ENCODE measurements at regions not wholly inside any gene's neighbourhood (a gene's known extent, or its start where the extent isn't known, plus 50 kb on each side); places are given as distances from the start of the nearest gene placed in this dataset.

DNA sequence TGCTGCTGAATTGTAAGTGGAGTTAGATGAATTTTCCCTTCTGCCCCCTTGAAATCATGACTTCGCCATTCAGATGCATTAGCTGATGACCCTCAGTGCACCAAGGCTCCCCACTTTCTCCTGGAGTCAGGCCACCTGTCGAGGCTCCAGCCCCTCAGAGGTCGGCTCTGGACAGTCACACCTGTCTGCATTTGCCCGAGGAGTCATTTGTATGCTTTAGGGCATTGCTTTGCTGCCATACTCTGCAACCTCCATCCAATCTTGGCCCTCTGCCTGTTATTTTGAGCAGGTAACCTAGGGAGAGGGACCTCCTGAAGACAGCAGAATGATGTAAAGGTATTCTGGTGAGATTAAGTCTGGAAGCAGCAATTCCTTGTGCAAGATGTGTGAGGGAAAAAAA lies 144.8 kb downstream of the MACROH2A1 start:
- Histone ChIP-seq H3K36me3 (ENCODE audit: control insufficient read depth in 4 of 4, insufficient read depth in 3 of 4, low read depth in 1 of 4, low read length in 3 of 4) (no peaks in the 10 kb centered on the region), H3K9me3 (ENCODE audit: control insufficient read depth in 4 of 4, low read length in 3 of 4) (no peaks in the 10 kb centered on the region), H3K27me3 (ENCODE audit: control insufficient read depth in 4 of 4, insufficient read depth in 4 of 4, low read length in 3 of 4) (no peaks in the 10 kb centered on the region), H3K27ac (ENCODE audit: low read depth in 1 of 2, low read length in 2 of 2) (no peak overlapping the region), H3K4me1 (ENCODE audit: control insufficient read depth in 4 of 4, insufficient read depth in 4 of 4, low read length in 3 of 4) (no peaks in the 10 kb centered on the region), H3K4me3 (ENCODE audit: low read depth in 1 of 3, low read length in 3 of 3) (no peak overlapping the region), H3K9ac (ENCODE audit: low read depth in 1 of 2, low read length in 2 of 2) (no peak overlapping the region)
- 79% methylated on average over 4 of the region's 4 CpGs for WGBS
- DNase-seq (ENCODE audit: low spot score), result peak; percentile 10
- TF ChIP-seq, protein P1, sequence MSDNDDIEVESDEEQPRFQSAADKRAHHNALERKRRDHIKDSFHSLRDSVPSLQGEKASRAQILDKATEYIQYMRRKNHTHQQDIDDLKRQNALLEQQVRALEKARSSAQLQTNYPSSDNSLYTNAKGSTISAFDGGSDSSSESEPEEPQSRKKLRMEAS (IDR thresholded peaks at IDR 0.05), result no peak
- TF ChIP-seq FOXA2 (IDR thresholded peaks at IDR 0.05), result no peak
- TF ChIP-seq, protein P2, sequence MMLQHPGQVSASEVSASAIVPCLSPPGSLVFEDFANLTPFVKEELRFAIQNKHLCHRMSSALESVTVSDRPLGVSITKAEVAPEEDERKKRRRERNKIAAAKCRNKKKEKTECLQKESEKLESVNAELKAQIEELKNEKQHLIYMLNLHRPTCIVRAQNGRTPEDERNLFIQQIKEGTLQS (IDR thresholded peaks at IDR 0.05), result no peak
- no peak for TF ChIP-seq EGR1 (IDR thresholded peaks at IDR 0.05; ENCODE audit: low read depth in 2 of 2)
- TF ChIP-seq HNF4A (conservative IDR thresholded peaks at IDR 0.05), result no peak
- TF ChIP-seq YY1 (IDR thresholded peaks at IDR 0.05), result no peak
- TF ChIP-seq, protein P3, sequence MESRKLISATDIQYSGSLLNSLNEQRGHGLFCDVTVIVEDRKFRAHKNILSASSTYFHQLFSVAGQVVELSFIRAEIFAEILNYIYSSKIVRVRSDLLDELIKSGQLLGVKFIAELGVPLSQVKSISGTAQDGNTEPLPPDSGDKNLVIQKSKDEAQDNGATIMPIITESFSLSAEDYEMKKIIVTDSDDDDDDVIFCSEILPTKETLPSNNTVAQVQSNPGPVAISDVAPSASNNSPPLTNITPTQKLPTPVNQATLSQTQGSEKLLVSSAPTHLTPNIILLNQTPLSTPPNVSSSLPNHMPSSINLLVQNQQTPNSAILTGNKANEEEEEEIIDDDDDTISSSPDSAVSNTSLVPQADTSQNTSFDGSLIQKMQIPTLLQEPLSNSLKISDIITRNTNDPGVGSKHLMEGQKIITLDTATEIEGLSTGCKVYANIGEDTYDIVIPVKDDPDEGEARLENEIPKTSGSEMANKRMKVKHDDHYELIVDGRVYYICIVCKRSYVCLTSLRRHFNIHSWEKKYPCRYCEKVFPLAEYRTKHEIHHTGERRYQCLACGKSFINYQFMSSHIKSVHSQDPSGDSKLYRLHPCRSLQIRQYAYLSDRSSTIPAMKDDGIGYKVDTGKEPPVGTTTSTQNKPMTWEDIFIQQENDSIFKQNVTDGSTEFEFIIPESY (IDR thresholded peaks at IDR 0.05), result no peak
- TF ChIP-seq GABPA (IDR thresholded peaks at IDR 0.05 in 1 of 2, conservative IDR thresholded peaks at IDR 0.05 in 1 of 2), result no peak
- no peak for TF ChIP-seq SP1 (IDR thresholded peaks at IDR 0.05)
- no peak for TF ChIP-seq NR2F2 (IDR thresholded peaks at IDR 0.05)
- no peak for TF ChIP-seq RAD21 (IDR thresholded peaks at IDR 0.05)
- TF ChIP-seq, protein P4, sequence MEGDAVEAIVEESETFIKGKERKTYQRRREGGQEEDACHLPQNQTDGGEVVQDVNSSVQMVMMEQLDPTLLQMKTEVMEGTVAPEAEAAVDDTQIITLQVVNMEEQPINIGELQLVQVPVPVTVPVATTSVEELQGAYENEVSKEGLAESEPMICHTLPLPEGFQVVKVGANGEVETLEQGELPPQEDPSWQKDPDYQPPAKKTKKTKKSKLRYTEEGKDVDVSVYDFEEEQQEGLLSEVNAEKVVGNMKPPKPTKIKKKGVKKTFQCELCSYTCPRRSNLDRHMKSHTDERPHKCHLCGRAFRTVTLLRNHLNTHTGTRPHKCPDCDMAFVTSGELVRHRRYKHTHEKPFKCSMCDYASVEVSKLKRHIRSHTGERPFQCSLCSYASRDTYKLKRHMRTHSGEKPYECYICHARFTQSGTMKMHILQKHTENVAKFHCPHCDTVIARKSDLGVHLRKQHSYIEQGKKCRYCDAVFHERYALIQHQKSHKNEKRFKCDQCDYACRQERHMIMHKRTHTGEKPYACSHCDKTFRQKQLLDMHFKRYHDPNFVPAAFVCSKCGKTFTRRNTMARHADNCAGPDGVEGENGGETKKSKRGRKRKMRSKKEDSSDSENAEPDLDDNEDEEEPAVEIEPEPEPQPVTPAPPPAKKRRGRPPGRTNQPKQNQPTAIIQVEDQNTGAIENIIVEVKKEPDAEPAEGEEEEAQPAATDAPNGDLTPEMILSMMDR (IDR thresholded peaks at IDR 0.05; ENCODE audit: low read depth, low read length, missing input control), result no peak
- TF ChIP-seq FOXA1 (IDR thresholded peaks at IDR 0.05), result no peak
- no peak for TF ChIP-seq RXRA (IDR thresholded peaks at IDR 0.05)
- no peak for TF ChIP-seq JUND (IDR thresholded peaks at IDR 0.05)
- TF ChIP-seq, protein P5, sequence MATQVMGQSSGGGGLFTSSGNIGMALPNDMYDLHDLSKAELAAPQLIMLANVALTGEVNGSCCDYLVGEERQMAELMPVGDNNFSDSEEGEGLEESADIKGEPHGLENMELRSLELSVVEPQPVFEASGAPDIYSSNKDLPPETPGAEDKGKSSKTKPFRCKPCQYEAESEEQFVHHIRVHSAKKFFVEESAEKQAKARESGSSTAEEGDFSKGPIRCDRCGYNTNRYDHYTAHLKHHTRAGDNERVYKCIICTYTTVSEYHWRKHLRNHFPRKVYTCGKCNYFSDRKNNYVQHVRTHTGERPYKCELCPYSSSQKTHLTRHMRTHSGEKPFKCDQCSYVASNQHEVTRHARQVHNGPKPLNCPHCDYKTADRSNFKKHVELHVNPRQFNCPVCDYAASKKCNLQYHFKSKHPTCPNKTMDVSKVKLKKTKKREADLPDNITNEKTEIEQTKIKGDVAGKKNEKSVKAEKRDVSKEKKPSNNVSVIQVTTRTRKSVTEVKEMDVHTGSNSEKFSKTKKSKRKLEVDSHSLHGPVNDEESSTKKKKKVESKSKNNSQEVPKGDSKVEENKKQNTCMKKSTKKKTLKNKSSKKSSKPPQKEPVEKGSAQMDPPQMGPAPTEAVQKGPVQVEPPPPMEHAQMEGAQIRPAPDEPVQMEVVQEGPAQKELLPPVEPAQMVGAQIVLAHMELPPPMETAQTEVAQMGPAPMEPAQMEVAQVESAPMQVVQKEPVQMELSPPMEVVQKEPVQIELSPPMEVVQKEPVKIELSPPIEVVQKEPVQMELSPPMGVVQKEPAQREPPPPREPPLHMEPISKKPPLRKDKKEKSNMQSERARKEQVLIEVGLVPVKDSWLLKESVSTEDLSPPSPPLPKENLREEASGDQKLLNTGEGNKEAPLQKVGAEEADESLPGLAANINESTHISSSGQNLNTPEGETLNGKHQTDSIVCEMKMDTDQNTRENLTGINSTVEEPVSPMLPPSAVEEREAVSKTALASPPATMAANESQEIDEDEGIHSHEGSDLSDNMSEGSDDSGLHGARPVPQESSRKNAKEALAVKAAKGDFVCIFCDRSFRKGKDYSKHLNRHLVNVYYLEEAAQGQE (IDR thresholded peaks at IDR 0.05), result no peak
- no peak for TF ChIP-seq HNF4G (IDR thresholded peaks at IDR 0.05)

Measured in liver (tissue), 8 donors.